Breast epithelium (tissue), 4 donors: ENCODE measurements at regions not wholly inside any gene's neighbourhood (a gene's known extent, or its start where the extent isn't known, plus 50 kb on each side); places are given as distances from the start of the nearest gene placed in this dataset.

ENCODE experiments used
- DNase-seq, 2 donors: peaks; one replicate each; pipeline ENCODE4 v3.0.0-alpha.2; 2019; ENCODE audit warnings: low spot score in 2 of 2
- H3K27ac ChIP-seq, 2 donors: fragments of 200-600 bp; sonication (generic) in 1 of 2; one replicate each; pipeline ENCODE4 v1.5.1; 2016 to 2019; ENCODE audit warnings: mild to moderate bottlenecking in 1 of 2
- H3K27me3 ChIP-seq, 2 donors: fragments of 200-600 bp; sonication (generic) in 1 of 2; one replicate each; pipeline versions ENCODE4 v1.5.1 to v1.6.0; 2017 to 2019; ENCODE audit warnings: control low read depth in 1 of 2, mild to moderate bottlenecking in 1 of 2
- H3K36me3 ChIP-seq: fragments of 200-600 bp; one replicate; pipeline ENCODE4 v1.5.1; 2019
- H3K4me1 ChIP-seq, 2 donors: fragments of 200-600 bp; sonication (generic); one replicate each; pipeline ENCODE4 v1.5.1; 2016 to 2019; ENCODE audit warnings: control low read depth in 1 of 2
- H3K4me3 ChIP-seq, 3 donors: fragments of 200-600 bp; sonication (generic); 1 replicate in 2 of 3; 2 replicates in 1 of 3; pipeline ENCODE4 v1.5.1; 2016 to 2019; ENCODE audit warnings: mild to moderate bottlenecking in 3 of 3, moderate library complexity in 2 of 3
- H3K9me3 ChIP-seq, 2 donors: fragments of 200-600 bp; sonication (generic) in 1 of 2; one replicate each; pipeline ENCODE4 v1.5.1; 2016 to 2019; ENCODE audit warnings: control low read depth in 1 of 2
- CTCF ChIP-seq, 3 donors: fragments of 450-650 bp; IDR thresholded peaks; one replicate each; pipeline ENCODE4 v1.5.1; 2016 to 2017; ENCODE audit warnings: antibody characterized with exemption in 3 of 3, mild to moderate bottlenecking in 3 of 3, moderate library complexity in 3 of 3
- POLR2A ChIP-seq: fragments of 450-650 bp; IDR thresholded peaks from one replicate; pipeline ENCODE4 v1.6.1; 2016; ENCODE audit warnings: antibody characterized with exemption, mild to moderate bottlenecking, moderate library complexity
- POLR2AphosphoS5 ChIP-seq, 3 donors: sonication (generic); formaldehyde crosslinking; IDR thresholded peaks; one replicate each; pipeline ENCODE4 v1.6.1; 2017; ENCODE audit warnings: antibody characterized with exemption in 3 of 3
- intact Hi-C: fragments of 100-400 bp; cut with DNase I; formaldehyde crosslinking; loops from one replicate; pipeline ENCODE4 v1.15.1; 2023; ENCODE audit warnings: low total_unique reads

DNA sequence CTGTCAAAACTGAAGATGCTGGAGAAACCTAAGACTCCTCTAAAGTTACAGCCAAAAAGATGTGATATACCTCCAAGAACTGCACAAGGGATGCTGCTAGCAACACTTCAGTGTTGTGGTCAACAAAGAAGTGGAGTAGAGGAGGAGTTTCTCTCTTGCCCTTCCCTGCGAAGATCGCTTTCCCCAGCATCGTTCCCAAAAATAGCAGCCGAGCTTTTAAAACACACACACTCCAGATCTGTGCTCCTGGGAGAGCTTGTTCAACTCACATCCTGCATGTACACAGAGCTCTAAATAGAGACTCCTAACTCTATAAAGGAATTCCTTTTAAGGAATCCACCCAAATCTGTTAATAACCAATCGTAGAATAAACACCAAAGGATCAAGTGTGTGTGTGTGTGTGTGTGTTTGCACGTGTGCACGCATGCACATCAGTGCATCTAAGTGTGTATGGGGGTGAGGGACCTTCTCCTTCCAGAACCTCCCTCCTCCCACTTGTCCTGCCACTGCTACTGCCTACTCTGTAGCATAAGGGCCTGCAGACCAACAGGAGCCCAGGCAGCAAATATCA, 58.5 kb downstream of the PSMG1 start:
- H3K27me3 ChIP-seq: no peaks in the 10 kb centered on the region
- intact Hi-C loops: loop anchor here (10.0 kb wide), 1 partner anchor 390 kb away; no protein-coding TSS in a partner anchor
- H3K9me3 ChIP-seq: peaks cover 10 to 14% of the 10 kb centered on the region in 2 donors
- no peak for DNase-seq
- H3K4me1 ChIP-seq: no peaks in the 10 kb centered on the region
- no peaks in the 10 kb centered on the region for H3K36me3 ChIP-seq
- no peak overlapping the region for H3K27ac ChIP-seq
- no peak for TF ChIP-seq POLR2AphosphoS5 (IDR thresholded peaks at IDR 0.05)
- TF ChIP-seq CTCF (IDR thresholded peaks at IDR 0.05): no peak
- TF ChIP-seq POLR2A: no peak
- H3K4me3 ChIP-seq: no peak overlapping the region

- intact Hi-C loops: loop anchor here (10.0 kb wide), 1 partner anchor 389 kb away; no protein-coding TSS in a partner anchor
- Histone ChIP-seq H3K27ac (no peak overlapping the region), H3K36me3 (no peaks in the 10 kb centered on the region), H3K27me3 (no peaks in the 10 kb centered on the region), H3K4me1 (no peaks in the 10 kb centered on the region), H3K9me3 (peaks cover 10 to 14% of the 10 kb centered on the region in 2 donors), H3K4me3 (no peak overlapping the region)
- DNase-seq: no peak
- TF ChIP-seq POLR2A (no peak), POLR2AphosphoS5 (IDR thresholded peaks at IDR 0.05) (no peak), CTCF (IDR thresholded peaks at IDR 0.05) (no peak)
These were observed 59.9 kb downstream of the PSMG1 start for GRCh38 chr21:39123375-39123774.

DNA sequence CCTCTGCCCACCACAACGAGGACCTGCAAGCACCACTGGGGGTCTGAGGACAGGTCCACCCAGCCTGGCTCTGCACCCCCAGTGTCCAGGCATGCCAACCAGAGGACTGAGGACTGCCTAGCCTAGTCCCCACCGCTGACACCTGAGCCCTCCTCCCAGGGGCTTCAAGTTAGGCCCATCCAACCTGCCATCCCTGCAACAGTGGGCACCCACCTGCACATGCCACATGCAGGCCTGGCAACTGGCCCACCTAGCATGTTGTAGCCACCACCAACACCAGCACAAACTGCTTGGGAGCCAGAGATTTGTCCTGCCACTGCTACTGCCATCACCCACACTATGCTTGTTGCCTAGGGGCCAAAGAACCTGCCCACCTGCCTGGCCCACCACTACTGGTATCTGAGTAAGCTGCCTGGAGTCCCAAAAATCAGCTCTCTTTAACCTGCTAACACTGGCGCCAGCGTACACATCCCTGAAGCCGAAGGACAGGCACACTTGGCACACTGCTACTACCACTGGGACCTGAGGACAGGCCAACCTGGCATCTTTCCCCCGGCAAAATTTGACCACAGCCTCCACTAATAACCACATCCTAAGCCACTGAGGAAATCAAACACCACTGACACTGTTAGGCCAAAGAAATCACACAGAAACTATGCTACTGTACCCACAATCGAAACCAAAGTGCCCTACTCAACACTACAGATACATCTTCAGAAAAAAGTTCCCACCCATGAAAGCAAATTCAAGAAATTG, 61.5 kb downstream of the PSMG1 start:
- Histone ChIP-seq H3K27me3 (no peaks in the 10 kb centered on the region), H3K4me1 (no peaks in the 10 kb centered on the region), H3K4me3 (no peak overlapping the region), H3K9me3 (peaks cover 10 to 14% of the 10 kb centered on the region in 2 donors), H3K36me3 (no peaks in the 10 kb centered on the region), H3K27ac (no peak overlapping the region)
- DNase-seq: no peak
- intact Hi-C loops: loop anchor here (10.0 kb wide), 1 partner anchor 387 kb away; no protein-coding TSS in a partner anchor
- TF ChIP-seq POLR2AphosphoS5 (IDR thresholded peaks at IDR 0.05) (no peak), CTCF (IDR thresholded peaks at IDR 0.05) (no peak), POLR2A (no peak)

DNA sequence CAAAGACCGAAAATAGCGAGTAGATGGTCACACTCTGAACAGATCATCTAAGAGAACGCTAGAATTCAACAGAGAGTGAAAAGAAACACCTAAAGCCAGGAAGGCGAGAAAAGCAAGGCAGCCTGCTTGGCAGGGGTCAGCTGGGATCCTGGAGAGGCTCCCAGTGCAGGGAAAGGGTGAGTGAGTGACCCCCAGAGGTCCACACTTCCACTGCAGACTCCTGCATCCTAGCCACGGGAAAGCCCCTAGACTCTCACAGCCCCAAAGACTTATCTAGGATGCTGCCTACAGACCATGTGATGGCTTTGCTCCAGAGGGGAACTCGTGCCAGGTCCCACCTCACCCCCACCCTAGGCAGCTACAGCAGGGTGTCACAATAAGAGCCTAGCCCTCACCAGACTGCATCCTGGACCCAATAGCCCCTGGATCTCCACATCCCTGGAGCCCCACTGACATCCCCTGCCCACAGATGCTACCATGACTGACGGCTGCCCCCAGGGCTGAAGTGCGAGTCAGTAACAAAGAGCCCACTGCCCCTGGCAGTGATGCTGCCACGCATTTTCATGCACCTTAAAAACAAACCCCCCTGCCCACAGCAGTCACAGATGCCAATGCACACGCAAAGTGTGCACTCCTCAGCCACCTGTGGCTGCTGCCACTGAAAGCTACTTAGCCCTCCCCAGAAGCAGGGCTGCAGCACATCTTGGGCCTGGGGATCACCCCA, 62.2 kb downstream of the PSMG1 start:
- intact Hi-C loops: loop anchor here (10.0 kb wide), 1 partner anchor 386 kb away; no protein-coding TSS in a partner anchor
- Histone ChIP-seq H3K27me3 (no peaks in the 10 kb centered on the region), H3K27ac (no peak overlapping the region), H3K4me1 (no peaks in the 10 kb centered on the region), H3K4me3 (no peak overlapping the region), H3K9me3 (peaks cover 10 to 14% of the 10 kb centered on the region in 2 donors), H3K36me3 (no peaks in the 10 kb centered on the region)
- DNase-seq: no peak
- no peak for TF ChIP-seq CTCF (IDR thresholded peaks at IDR 0.05)
- no peak for TF ChIP-seq POLR2A
- TF ChIP-seq POLR2AphosphoS5 (IDR thresholded peaks at IDR 0.05): no peak
